ENCODE measurements at regions not wholly inside any gene's neighbourhood (a gene's known extent, or its start where the extent isn't known, plus 50 kb on each side); places are given as distances from the start of the nearest gene placed in this dataset.
"Not testable (repeated sequence)": the region's sequence is repeated elsewhere in the genome, so short reads cannot be mapped to it uniquely, and the experiment has no call there.

GRCh38 chr11:34830648-34831047, 85.5 kb downstream of the APIP start:
- DNase-seq (ENCODE audit: low spot score): no peak

DNA sequence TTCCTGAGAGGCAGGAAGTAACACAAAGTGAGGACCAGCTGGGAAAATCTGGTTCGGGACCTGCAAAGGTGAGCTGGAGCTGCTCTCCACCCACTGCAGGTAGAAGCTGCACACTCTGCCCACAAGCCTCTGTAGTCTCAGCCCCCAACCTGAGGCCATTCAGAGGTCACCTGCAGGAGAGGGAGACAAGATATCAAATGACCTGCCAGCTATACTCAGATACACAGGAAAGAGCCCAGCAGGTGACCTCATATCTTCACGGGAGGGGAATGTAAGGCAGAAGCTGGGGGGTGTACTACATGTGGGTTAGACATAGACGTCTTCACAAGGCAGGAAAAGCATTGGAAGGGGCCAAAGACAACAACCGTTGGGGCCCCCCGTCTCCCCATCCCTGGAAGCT, 86.1 kb downstream of the APIP start:
- no peak for DNase-seq (ENCODE audit: low spot score)

DNA sequence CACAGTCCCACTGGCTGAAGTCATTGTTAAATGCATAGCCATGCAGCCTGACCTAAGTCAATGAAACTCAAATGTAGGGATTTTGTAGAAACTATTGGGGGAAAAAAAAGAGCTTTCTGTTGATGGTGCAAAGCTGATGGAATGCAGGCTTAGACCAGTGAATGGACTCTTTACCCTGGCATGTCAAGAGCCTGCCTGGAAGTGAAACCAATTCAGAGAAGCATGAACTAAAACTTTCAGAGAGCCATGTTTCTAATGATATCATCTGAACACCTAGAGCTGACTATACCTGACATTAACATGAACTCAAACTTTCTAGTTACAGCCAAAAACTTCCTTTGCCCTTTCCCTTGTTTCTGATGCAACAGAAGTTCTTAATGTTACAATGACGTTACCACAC, 89.0 kb downstream of the APIP start:
- no peak for DNase-seq (ENCODE audit: low spot score)

- no peak for DNase-seq (ENCODE audit: low spot score)
Measured at GRCh38 chr11:34826384-34826726, 89.8 kb downstream of the APIP start.

DNA sequence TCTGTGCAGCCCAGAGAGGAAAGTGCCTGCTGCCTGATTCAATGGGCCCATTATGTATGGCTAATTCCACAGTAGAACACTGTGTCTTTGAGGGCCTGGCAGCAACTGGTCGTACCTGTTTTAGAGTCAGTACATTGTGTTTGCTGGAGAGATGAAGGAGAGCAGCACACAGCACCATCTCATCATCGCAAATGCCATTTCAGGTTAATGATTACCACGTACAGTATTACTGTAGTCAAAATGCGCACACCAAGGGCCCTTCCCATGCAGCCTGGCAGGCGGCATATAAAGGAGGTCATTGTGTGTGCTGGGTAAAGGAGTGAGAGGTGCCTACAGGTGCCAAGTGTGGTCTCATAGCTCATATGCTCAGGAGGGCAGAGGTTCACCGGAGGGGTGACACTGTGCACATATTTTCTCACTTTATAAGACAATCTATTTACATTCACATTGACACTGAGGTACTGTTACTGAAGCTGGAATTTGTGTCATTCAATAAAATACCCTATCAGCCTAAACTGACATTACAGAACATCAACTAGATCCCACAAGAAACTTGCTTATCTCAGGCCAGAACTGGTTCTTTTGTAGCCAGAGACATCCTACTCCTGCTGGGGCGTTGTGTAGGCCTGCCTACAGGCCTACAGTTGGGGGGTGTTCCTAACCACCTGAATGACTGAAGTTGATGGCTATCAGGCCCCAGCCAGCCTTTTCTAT, 90.4 kb downstream of the APIP start:
- no peak for DNase-seq (ENCODE audit: low spot score)

- no peak for DNase-seq (ENCODE audit: low spot score)
Measured at GRCh38 chr11:34825315-34825669, 90.9 kb downstream of the APIP start.

DNA sequence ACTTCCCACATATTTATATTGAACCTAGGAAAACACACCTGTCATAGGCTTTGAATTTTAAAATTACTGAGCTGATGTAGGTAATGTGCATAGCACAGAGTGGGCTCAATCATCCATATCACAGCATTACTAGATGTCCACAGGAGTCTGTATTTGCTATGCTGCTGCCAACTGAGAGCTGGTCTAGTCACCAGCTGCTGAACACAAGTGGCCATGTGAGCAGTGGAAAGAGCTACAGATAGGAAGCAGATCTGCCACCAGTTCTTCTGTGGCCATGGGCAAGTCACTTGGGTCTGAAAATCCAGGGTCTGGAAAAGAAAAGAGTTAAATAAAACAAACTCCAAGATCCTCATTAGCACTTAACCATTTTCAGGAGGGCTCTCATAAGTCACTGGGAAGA, 91.8 kb downstream of the APIP start:
- DNase-seq (ENCODE audit: low spot score): no peak

DNA sequence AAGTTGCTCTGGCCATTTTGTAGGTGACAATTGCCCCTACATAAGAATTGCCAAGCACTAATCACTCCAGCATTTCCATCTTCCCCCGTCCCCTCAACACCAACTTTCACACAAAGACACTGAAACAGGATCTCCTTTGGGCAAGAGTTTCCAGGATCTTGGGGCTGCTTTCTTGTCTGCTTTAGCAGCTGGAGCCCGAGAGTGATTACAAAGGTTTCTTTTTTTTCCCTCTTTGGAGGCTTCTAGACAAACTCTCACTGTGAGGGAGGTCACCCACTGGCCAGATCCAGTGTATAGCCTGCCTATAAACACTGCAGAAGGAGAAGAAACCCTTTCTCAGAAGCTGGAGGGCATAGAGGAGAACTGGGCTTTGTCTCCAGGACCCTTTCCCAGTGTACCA, 92.5 kb downstream of the APIP start:
- DNase-seq (ENCODE audit: low spot score): no peak

DNA sequence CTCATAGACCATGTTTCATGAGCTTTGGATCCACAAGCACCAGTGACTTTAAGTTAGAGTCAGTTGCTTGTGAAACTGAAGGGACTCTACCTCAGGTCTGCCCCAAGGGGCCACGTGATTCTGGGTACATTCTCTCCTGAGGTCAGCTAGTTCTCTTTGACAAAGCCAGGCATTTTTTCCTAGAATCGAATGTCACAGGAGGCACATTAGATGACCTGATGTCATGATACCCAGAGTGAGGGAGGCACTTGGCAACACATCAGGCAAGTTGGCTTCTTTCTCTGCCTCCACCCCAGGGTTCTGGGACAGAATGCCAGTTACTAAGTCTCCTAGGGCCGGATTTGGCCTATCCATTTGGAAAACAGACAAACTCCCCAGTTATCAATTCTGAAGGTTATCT, 93.0 kb downstream of the APIP start:
- DNase-seq (ENCODE audit: low spot score): no peak

DNA sequence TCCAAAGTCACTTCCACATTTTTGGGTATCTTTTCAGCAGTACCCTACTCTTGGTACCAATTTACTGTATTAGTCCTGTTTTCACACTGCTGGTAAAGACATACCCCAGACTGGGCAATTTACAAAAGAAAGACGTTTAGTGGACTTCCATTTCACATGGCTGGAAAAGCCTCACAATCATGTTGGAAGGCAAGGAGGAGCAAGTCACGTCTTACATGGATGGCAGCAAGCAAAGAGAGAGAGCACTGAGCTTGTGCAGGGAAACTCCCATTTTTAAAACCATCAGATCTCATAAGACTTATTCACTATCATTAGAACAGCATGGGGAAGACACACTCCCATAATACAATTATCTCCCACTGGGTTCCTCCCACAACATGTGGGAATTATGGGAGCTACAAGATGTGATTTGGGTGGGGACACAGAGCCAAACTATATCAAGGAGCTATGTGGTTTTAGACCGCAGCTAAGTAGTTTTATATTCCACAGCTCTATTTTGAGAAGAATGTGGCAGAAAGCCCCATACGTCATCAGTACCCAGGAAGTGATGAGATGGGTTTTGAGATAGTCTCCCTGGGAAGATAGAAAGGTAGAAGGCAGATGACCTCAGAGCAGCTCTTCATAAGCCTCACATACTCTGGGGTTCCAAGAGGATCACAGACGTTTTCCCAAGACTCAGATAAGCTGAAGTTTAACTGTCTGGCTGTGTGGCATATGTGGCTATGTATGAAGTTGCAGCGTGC, 96.3 kb downstream of the APIP start:
- DNase-seq (ENCODE audit: low spot score): no peak

DNA sequence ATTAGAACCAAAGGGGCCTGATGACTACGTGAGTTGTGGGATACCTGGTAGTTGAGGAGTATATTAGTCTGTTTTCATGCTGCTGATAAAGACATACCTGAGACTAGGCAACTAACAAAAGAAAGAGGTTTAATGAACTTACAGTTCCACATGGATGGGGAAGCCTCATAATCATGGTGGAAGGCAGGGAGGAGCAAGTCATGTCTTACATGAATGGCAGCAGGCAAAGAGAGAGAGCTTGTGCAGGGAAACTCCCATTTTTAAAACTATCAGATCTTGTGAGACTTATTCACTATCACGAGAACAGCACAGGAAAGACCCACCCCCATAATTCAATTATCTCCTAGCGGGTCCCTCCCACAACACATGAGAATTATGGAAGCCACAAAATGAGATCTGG, 98.4 kb downstream of the APIP start:
- not testable (repeated sequence) for DNase-seq (ENCODE audit: low spot score)

DNA sequence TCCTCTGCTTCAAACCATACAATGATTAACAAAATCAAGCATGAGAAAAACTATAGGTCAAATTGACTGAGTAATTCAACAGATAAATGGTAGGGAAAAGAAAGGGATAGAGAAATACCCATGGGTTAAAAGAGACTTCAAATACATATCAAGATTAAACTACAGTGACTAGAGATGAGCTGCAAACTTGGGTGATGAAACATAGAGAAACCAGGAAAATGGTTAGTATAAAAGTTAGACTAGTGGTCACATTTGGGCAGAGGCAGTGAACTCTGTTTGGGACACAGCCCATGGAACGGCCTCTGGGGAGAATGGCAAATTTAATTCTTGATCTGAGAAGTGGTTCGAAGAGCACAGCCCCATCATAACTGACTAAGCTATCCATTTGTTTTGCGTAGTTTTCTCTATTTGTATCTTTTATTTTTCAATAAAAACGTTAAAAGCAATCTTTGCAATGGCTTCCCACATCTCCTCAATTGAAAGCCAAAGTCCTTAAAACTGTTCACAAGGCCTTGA, 99.4 kb downstream of the APIP start:
- no peak for DNase-seq (ENCODE audit: low spot score)

DNA sequence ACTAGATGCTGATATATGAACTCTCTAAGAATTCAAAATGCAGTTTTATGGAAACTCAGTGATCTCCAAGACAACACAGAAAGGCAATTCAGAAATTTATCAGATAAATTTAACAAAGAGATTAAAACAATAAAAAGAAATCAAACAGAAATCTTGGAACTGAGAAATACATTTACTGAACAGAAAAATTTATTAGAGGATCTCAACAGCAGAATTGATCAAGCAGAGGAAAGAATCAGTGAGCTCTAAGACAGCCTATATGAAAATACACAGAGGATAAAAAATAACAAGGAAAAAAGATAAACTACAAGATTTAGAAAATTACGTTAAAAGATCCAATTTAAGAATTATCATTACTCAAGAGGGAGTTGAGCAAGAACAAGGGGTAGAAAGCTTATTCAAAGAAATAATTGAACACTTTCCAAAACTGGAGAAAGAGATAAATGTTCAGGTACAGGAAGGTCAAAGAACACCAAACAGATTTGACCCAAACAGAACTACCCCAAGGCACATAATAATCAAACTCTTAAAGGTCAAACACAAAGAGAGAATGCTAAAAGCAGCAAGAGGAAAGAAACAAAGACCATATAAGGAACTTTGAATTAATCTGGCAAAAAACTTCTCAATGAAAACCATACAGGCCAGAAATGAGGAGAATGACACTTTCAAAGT, 103.1 kb downstream of the APIP start:
- no peak for DNase-seq (ENCODE audit: low spot score)

- no peak for DNase-seq (ENCODE audit: low spot score)
Measured at GRCh38 chr11:34811858-34812257, 104.3 kb downstream of the APIP start.

DNA sequence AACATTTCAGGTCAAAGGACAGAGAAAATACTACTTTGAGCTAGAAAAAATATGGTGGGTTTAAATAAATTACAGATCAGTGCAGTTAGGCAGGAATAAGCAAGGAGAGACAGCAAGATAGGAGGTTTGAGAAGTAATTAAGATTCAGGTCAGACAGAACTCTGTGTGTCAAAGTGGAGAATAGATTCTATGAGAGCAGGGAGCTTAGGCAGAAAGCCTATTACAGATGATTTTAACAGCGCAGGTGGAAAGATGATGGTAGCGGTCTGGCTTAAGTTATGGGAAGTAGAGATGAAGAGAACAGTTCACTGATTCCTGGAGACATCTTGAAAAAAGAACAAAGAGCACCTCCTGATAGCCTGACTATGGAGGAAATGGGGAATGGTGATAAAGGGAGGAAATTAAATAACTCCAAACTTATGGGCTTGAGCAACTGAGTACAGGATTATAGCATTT, 106.0 kb downstream of the APIP start:
- DNase-seq (ENCODE audit: low spot score): no peak

- DNase-seq (ENCODE audit: low spot score): no peak
Measured at GRCh38 chr11:34809191-34810106, 106.7 kb downstream of the APIP start.

DNA sequence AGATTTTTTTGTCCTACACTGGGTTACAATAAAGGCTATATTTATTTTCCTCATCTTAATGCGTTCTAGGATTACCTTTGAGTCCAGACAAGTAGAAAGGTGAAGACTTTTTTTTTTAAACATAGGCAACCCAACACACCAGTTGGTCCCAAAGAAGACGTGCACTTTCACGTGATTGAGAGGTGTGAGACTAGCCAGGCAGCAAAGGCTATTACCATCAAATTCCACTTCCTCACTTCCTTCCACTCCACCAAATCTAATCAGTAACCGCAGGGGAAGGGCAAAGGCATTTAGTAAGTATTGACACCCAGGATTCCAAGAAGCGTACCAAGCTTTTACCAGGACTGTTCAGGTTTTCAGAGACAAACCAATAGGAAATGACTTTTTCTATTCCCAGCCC, 109.3 kb downstream of the APIP start:
- DNase-seq (ENCODE audit: low spot score): no peak

- no peak for DNase-seq (ENCODE audit: low spot score)
Measured at GRCh38 chr11:34805937-34806336, 110.2 kb downstream of the APIP start.

- no peak for DNase-seq (ENCODE audit: low spot score)
Measured at GRCh38 chr11:34799848-34800247, 116.3 kb downstream of the APIP start.

- no peak for DNase-seq (ENCODE audit: low spot score)
Measured at GRCh38 chr11:34798985-34799384, 117.2 kb downstream of the APIP start.

DNA sequence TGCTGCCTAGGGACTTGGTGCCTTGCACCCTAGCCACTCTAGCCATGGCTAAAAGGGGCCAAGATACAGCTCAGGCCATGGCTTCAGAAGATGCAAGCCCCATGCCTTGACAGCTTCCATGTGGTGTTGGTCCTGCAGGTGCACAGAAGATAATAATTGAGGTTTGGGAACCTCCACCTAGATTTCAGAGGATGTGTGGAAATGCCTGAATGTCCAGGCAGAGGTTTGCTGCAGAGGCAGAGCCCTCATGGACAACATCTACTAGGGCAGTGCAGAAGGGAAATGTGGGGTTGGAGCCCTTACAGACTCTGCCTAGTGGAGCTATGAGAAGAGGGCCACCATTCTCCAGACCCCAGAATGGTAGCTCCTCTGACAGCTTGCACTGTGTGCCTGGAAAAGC, 118.7 kb downstream of the APIP start:
- DNase-seq (ENCODE audit: low spot score): not testable (repeated sequence)

DNA sequence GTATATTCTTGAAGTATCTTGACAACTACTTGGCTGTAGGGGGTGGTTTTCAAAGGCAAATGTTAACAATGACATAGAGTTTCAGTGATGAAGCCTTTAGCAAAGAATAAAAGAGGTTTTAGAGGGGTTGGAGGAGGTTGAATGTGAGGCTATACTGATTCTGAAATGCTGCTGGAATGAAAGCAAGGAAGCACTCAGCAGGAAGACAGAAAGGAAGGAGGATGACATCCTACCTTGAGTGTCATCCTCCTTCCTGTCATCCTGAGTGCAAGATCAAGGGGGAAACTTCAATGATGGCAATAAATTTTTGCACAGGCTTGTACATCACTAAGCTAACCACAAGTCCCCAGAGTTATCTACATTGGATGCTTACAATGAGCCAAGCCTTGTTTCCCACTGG, 120.5 kb downstream of the APIP start:
- DNase-seq (ENCODE audit: low spot score): no peak
